Subcutaneous abdominal adipose tissue (tissue), 5 donors: ENCODE measurements at regions not wholly inside any gene's neighbourhood (a gene's known extent, or its start where the extent isn't known, plus 50 kb on each side); places are given as distances from the start of the nearest gene placed in this dataset.

ENCODE experiments used
- H3K27ac ChIP-seq: one replicate; pipeline ENCODE4 v1.7.0; 2013; ENCODE audit warnings: low read depth, mild to moderate bottlenecking, inconsistent platforms, low read length, moderate library complexity
- H3K27me3 ChIP-seq, 5 donors: one replicate each; pipeline ENCODE4 v1.7.0; 2013; ENCODE audit warnings: low read length in 5 of 5, inconsistent platforms in 1 of 5; ENCODE audit not compliant: control insufficient read depth in 5 of 5, insufficient read depth in 4 of 5
- H3K36me3 ChIP-seq, 5 donors: one replicate each; pipeline ENCODE4 v1.7.0; 2013; ENCODE audit warnings: low read length in 5 of 5; ENCODE audit not compliant: control insufficient read depth in 5 of 5, insufficient read depth in 5 of 5
- H3K4me1 ChIP-seq, 5 donors: one replicate each; pipeline ENCODE4 v1.7.0; 2013; ENCODE audit warnings: low read length in 5 of 5, mild to moderate bottlenecking in 3 of 5, moderate library complexity in 1 of 5; ENCODE audit not compliant: control insufficient read depth in 5 of 5, insufficient read depth in 5 of 5
- H3K4me3 ChIP-seq, 5 donors: one replicate each; pipeline ENCODE4 v1.7.0; 2013; ENCODE audit warnings: low read length in 5 of 5, low read depth in 1 of 5
- H3K9ac ChIP-seq, 5 donors: one replicate each; pipeline ENCODE4 v1.7.0; 2013; ENCODE audit warnings: low read length in 5 of 5, mild to moderate bottlenecking in 4 of 5, moderate library complexity in 3 of 5
- H3K9me3 ChIP-seq, 5 donors: one replicate each; pipeline ENCODE4 v1.7.0; 2013; ENCODE audit warnings: low read length in 5 of 5; ENCODE audit not compliant: control insufficient read depth in 5 of 5
- donor health status: healthy.
- donor health status: healthy.
- donor health status: healthy.
- donor health status: healthy.
- donor health status: healthy.

- no peaks in the 10 kb centered on the region for H3K36me3 ChIP-seq
- peaks cover 0 to 2% (median 0%) of the 10 kb centered on the region in 5 donors for H3K9me3 ChIP-seq
- no peak overlapping the region for H3K27ac ChIP-seq
- H3K27me3 ChIP-seq, result peaks cover 4 to 19% (median 6%) of the 10 kb centered on the region in 5 donors
- no peak overlapping the region for H3K9ac ChIP-seq
- H3K4me3 ChIP-seq, result no peak overlapping the region
- no peaks in the 10 kb centered on the region for H3K4me1 ChIP-seq
Observed at GRCh38 chr15:60118146-60118545, 114.0 kb downstream of the FOXB1 start.

GRCh38 chr15:60118626-60119025 lies 114.5 kb downstream of the FOXB1 start:
- no peaks in the 10 kb centered on the region for H3K4me1 ChIP-seq
- H3K9me3 ChIP-seq, result peaks cover 0 to 2% (median 0%) of the 10 kb centered on the region in 5 donors
- H3K9ac ChIP-seq, result no peak overlapping the region
- H3K27ac ChIP-seq, result no peak overlapping the region
- H3K36me3 ChIP-seq, result no peaks in the 10 kb centered on the region
- no peak overlapping the region for H3K4me3 ChIP-seq
- H3K27me3 ChIP-seq, result peaks cover 4 to 19% (median 6%) of the 10 kb centered on the region in 5 donors

- H3K9me3 ChIP-seq, result peaks cover 0 to 2% (median 0%) of the 10 kb centered on the region in 5 donors
- no peaks in the 10 kb centered on the region for H3K4me1 ChIP-seq
- H3K4me3 ChIP-seq, result no peak overlapping the region
- no peaks in the 10 kb centered on the region for H3K36me3 ChIP-seq
- H3K27ac ChIP-seq, result no peak overlapping the region
- peaks cover 4 to 19% (median 6%) of the 10 kb centered on the region in 5 donors for H3K27me3 ChIP-seq
- H3K9ac ChIP-seq, result no peak overlapping the region
Observed at GRCh38 chr15:60119101-60119500, 115.0 kb downstream of the FOXB1 start.

- H3K27me3 ChIP-seq, result peaks cover 4 to 19% (median 6%) of the 10 kb centered on the region in 5 donors
- no peak overlapping the region for H3K4me3 ChIP-seq
- H3K36me3 ChIP-seq, result no peaks in the 10 kb centered on the region
Observed at GRCh38 chr15:60120100-60120499, 116.0 kb downstream of the FOXB1 start.

GRCh38 chr15:60121845-60122244 lies 117.7 kb downstream of the FOXB1 start:
- H3K4me3 ChIP-seq, result no peak overlapping the region

More at GRCh38 chr15:60120100-60120499, 116.0 kb downstream of the FOXB1 start:
- Histone ChIP-seq H3K9ac (no peak overlapping the region), H3K4me1 (no peaks in the 10 kb centered on the region), H3K9me3 (peaks cover 0 to 2% (median 0%) of the 10 kb centered on the region in 5 donors), H3K27ac (no peak overlapping the region)

GRCh38 chr15:60122691-60123090 lies 118.6 kb downstream of the FOXB1 start:
- Histone ChIP-seq H3K9me3 (peaks cover 0 to 2% (median 0%) of the 10 kb centered on the region in 5 donors), H3K36me3 (no peaks in the 10 kb centered on the region), H3K4me1 (peaks cover 0 to 11% (median 5%) of the 10 kb centered on the region in 5 donors), H3K9ac (no peak overlapping the region), H3K27ac (no peak overlapping the region), H3K4me3 (no peak overlapping the region), H3K27me3 (peaks cover 4 to 13% (median 4%) of the 10 kb centered on the region in 5 donors)

More at GRCh38 chr15:60121845-60122244, 117.7 kb downstream of the FOXB1 start:
- H3K36me3 ChIP-seq, result no peaks in the 10 kb centered on the region
- H3K4me1 ChIP-seq, result peaks cover 0 to 2% (median 0%) of the 10 kb centered on the region in 5 donors
- no peak overlapping the region for H3K9ac ChIP-seq
- H3K27ac ChIP-seq, result no peak overlapping the region
- H3K9me3 ChIP-seq, result peaks cover 0 to 2% (median 0%) of the 10 kb centered on the region in 5 donors
- peaks cover 4 to 13% (median 4%) of the 10 kb centered on the region in 5 donors for H3K27me3 ChIP-seq

GRCh38 chr15:60124460-60125070 lies 120.5 kb downstream of the FOXB1 start:
- Histone ChIP-seq H3K4me1 (peaks cover 0 to 15% (median 9%) of the 10 kb centered on the region in 5 donors), H3K27me3 (peaks cover 0 to 6% (median 2%) of the 10 kb centered on the region in 5 donors), H3K36me3 (no peaks in the 10 kb centered on the region), H3K4me3 (no peak overlapping the region), H3K9me3 (peaks cover 0 to 2% (median 0%) of the 10 kb centered on the region in 5 donors), H3K9ac (no peak overlapping the region), H3K27ac (no peak overlapping the region)

- H3K36me3 ChIP-seq, result no peaks in the 10 kb centered on the region
- H3K27ac ChIP-seq, result no peak overlapping the region
- H3K4me1 ChIP-seq, result peaks cover 0 to 15% (median 9%) of the 10 kb centered on the region in 5 donors
- no peak overlapping the region for H3K4me3 ChIP-seq
- no peaks in the 10 kb centered on the region for H3K27me3 ChIP-seq
- no peak overlapping the region for H3K9ac ChIP-seq
- peaks cover 0 to 2% (median 0%) of the 10 kb centered on the region in 5 donors for H3K9me3 ChIP-seq
Observed at GRCh38 chr15:60125334-60125733, 121.2 kb downstream of the FOXB1 start.

GRCh38 chr15:60126200-60126599 lies 122.1 kb downstream of the FOXB1 start:
- Histone ChIP-seq H3K27me3 (no peaks in the 10 kb centered on the region), H3K36me3 (no peaks in the 10 kb centered on the region), H3K4me1 (peaks cover 0 to 15% (median 9%) of the 10 kb centered on the region in 5 donors), H3K9me3 (no peaks in the 10 kb centered on the region), H3K9ac (no peak overlapping the region), H3K27ac (no peak overlapping the region), H3K4me3 (no peak overlapping the region)

GRCh38 chr15:60126661-60127060 lies 122.5 kb downstream of the FOXB1 start:
- Histone ChIP-seq H3K4me1 (peaks cover 0 to 15% (median 9%) of the 10 kb centered on the region in 5 donors), H3K9ac (no peak overlapping the region), H3K9me3 (no peaks in the 10 kb centered on the region), H3K27ac (no peak overlapping the region), H3K36me3 (no peaks in the 10 kb centered on the region), H3K4me3 (no peak overlapping the region), H3K27me3 (no peaks in the 10 kb centered on the region)
